Activated CD8-positive, alpha-beta memory T cell treated with anti-CD3 and anti-CD28 coated beads for 36 hours (primary cell): ENCODE measurements at regions not wholly inside any gene's neighbourhood (a gene's known extent, or its start where the extent isn't known, plus 50 kb on each side); places are given as distances from the start of the nearest gene placed in this dataset.
"Not testable (repeated sequence)": the region's sequence is repeated elsewhere in the genome, so short reads cannot be mapped to it uniquely, and the experiment has no call there.

Source experiments
- CTCF ChIA-PET: fragments of 350-600 bp; sonication (Branson Sonifier 250); formaldehyde crosslinking; loops from one replicate; lab custom pipeline; 2021; ENCODE audit warnings: antibody characterized with exemption; lab: Charles Lee
- POLR2A ChIA-PET: fragments of 350-600 bp; sonication (Branson Sonifier 250); formaldehyde crosslinking; loops from one replicate; lab custom pipeline; 2021; ENCODE audit warnings: antibody characterized with exemption; lab: Charles Lee

- POLR2A ChIA-PET, result no interaction called here
Measured at GRCh38 chr2:83951378-83951947, 507.6 kb downstream of the SUCLG1 start.

GRCh38 chr2:83949361-83949760 lies 509.7 kb downstream of the SUCLG1 start:
- POLR2A ChIA-PET, result no interaction called here
- CTCF ChIA-PET, result no interaction called here

More at GRCh38 chr2:83951378-83951947, 507.6 kb downstream of the SUCLG1 start:
- CTCF ChIA-PET, result no interaction called here

- ChIA-PET POLR2A (no interaction called here), CTCF (no interaction called here)
Measured at GRCh38 chr2:83944191-83944590, 514.9 kb downstream of the SUCLG1 start.

GRCh38 chr2:83943265-83943664 lies 515.8 kb downstream of the SUCLG1 start:
- CTCF ChIA-PET, result no interaction called here
- POLR2A ChIA-PET, result no interaction called here

- ChIA-PET CTCF (no interaction called here), POLR2A (no interaction called here)
Measured at GRCh38 chr2:83941886-83942285, 517.2 kb downstream of the SUCLG1 start.

- ChIA-PET POLR2A (no interaction called here), CTCF (no interaction called here)
Measured at GRCh38 chr2:83933749-83934148, 525.3 kb downstream of the SUCLG1 start.

- ChIA-PET POLR2A (no interaction called here), CTCF (no interaction called here)
Measured at GRCh38 chr2:83923531-83923930, 535.5 kb downstream of the SUCLG1 start.

GRCh38 chr2:83916559-83916958 lies 542.5 kb downstream of the SUCLG1 start:
- ChIA-PET POLR2A (no interaction called here), CTCF (no interaction called here)

GRCh38 chr2:83915381-83915780 lies 543.7 kb downstream of the SUCLG1 start:
- ChIA-PET POLR2A (no interaction called here), CTCF (no interaction called here)

GRCh38 chr2:83908750-83909149 lies 550.3 kb downstream of the SUCLG1 start:
- ChIA-PET CTCF (no interaction called here), POLR2A (no interaction called here)

GRCh38 chr2:83901317-83901716 lies 557.8 kb downstream of the SUCLG1 start:
- ChIA-PET POLR2A (no interaction called here), CTCF (no interaction called here)

GRCh38 chr2:83900862-83901261 lies 558.2 kb downstream of the SUCLG1 start:
- POLR2A ChIA-PET, result no interaction called here
- CTCF ChIA-PET, result no interaction called here

- ChIA-PET CTCF (no interaction called here), POLR2A (no interaction called here)
Measured at GRCh38 chr2:83899271-83899670, 559.8 kb downstream of the SUCLG1 start.

GRCh38 chr2:83894976-83895375 lies 564.1 kb downstream of the SUCLG1 start:
- ChIA-PET POLR2A (no interaction called here), CTCF (no interaction called here)

- ChIA-PET POLR2A (no interaction called here), CTCF (no interaction called here)
Measured at GRCh38 chr2:83887757-83888156, 571.3 kb downstream of the SUCLG1 start.

- CTCF ChIA-PET, result no interaction called here
- POLR2A ChIA-PET, result no interaction called here
Measured at GRCh38 chr2:83879127-83879526, 580.0 kb downstream of the SUCLG1 start.

- CTCF ChIA-PET, POLR2A ChIA-PET: not testable (repeated sequence)
Measured at GRCh38 chr2:83877261-83877660, 581.8 kb downstream of the SUCLG1 start.

GRCh38 chr2:83874712-83875430 lies 584.2 kb downstream of the SUCLG1 start:
- CTCF ChIA-PET, result no interaction called here
- POLR2A ChIA-PET, result no interaction called here

- CTCF ChIA-PET, result no interaction called here
- POLR2A ChIA-PET, result no interaction called here
Measured at GRCh38 chr2:83874066-83874465, 585.0 kb downstream of the SUCLG1 start.

GRCh38 chr2:83873110-83873509 lies 586.0 kb downstream of the SUCLG1 start:
- CTCF ChIA-PET, result no interaction called here
- POLR2A ChIA-PET, result no interaction called here

GRCh38 chr2:83866211-83866610 lies 592.9 kb downstream of the SUCLG1 start:
- ChIA-PET POLR2A (no interaction called here), CTCF (no interaction called here)

GRCh38 chr2:83862600-83862999 lies 596.5 kb downstream of the SUCLG1 start:
- CTCF ChIA-PET, result no interaction called here
- POLR2A ChIA-PET, result no interaction called here
